Panc1 (cell line): ENCODE measurements at regions not wholly inside any gene's neighbourhood (a gene's known extent, or its start where the extent isn't known, plus 50 kb on each side); places are given as distances from the start of the nearest gene placed in this dataset.

Experiments
- ATAC-seq: fragments of 200-7000 bp; cut with Tn5 transposase; 2 replicates; pipeline ENCODE4 v1.9.1; 2020; ENCODE audit warnings: mild to moderate bottlenecking, moderate library complexity
- BruUV-seq: library from RNA; stranded (reverse); fragments of 400-500 nt; replicated peaks from 2 replicates; lab custom pipeline; 2021; lab: Mats Ljungman, UMichigan
- CTCF ChIA-PET: fragments of 300-600 bp; sonication (Branson Sonifier 250); formaldehyde crosslinking; loops from one replicate; lab custom pipeline; 2022; ENCODE audit warnings: antibody characterized with exemption; lab: Charles Lee
- POLR2A ChIA-PET: fragments of 300-600 bp; sonication (Branson Sonifier 250); formaldehyde crosslinking; loops from one replicate; lab custom pipeline; 2022; ENCODE audit warnings: antibody characterized with exemption; lab: Charles Lee
- DNase-seq: peaks from one replicate; pipeline ENCODE4 v3.0.0-alpha.2; 2010; ENCODE audit warnings: low read depth, low spot score
- H3K27ac ChIP-seq: 2 replicates; pipeline ENCODE4 v1.5.1; 2011; ENCODE audit warnings: mild to moderate bottlenecking, low read length, inconsistent platforms
- H3K27me3 ChIP-seq: fragments of 200-500 bp; sonication (Bioruptor generic); 2 replicates; pipeline ENCODE4 v1.6.0; 2014; ENCODE audit warnings: low read length, inconsistent platforms; ENCODE audit not compliant: control insufficient read depth, insufficient read depth
- H3K36me3 ChIP-seq: fragments of 200-500 bp; sonication (Bioruptor generic); 2 replicates; pipeline ENCODE4 v1.5.1; 2014; ENCODE audit warnings: inconsistent platforms, mild to moderate bottlenecking, low read length, moderate library complexity; ENCODE audit not compliant: control insufficient read depth, insufficient read depth
- H3K4me1 ChIP-seq: 2 replicates; pipeline ENCODE4 v1.5.1; 2011; ENCODE audit warnings: inconsistent platforms, mild to moderate bottlenecking, low read length, moderate library complexity; ENCODE audit not compliant: control insufficient read depth, insufficient read depth
- H3K4me3 ChIP-seq, 2 experiments: 2 replicates each; pipeline ENCODE4 v1.5.1; 2011 to 2012; ENCODE audit warnings: low read depth in 2 of 2, low read length in 2 of 2, mild to moderate bottlenecking in 2 of 2, inconsistent platforms in 1 of 2, moderate library complexity in 1 of 2
- H3K9me3 ChIP-seq: fragments of 200-500 bp; sonication (Bioruptor generic); 2 replicates; pipeline ENCODE4 v1.5.1; 2014; ENCODE audit warnings: low read depth, mild to moderate bottlenecking, inconsistent platforms, low read length, moderate library complexity; ENCODE audit not compliant: control insufficient read depth, insufficient read depth
- POLR2AphosphoS5 ChIP-seq: IDR thresholded peaks from 2 replicates; pipeline ENCODE4 v1.6.1; 2012; ENCODE audit warnings: mild to moderate bottlenecking, low read depth, low read length, moderate library complexity
- SIN3A ChIP-seq: IDR thresholded peaks from 2 replicates; pipeline ENCODE4 v1.6.1; 2012; ENCODE audit warnings: low read depth, mild to moderate bottlenecking, low read length, moderate library complexity, borderline replicate concordance; ENCODE audit not compliant: insufficient read depth
- TCF7L2 ChIP-seq: IDR thresholded peaks from 2 replicates; pipeline ENCODE4 v1.6.1; 2011; ENCODE audit warnings: mild to moderate bottlenecking, low read depth, low read length, inconsistent platforms
- in situ Hi-C: cut with HindIII; loops from 2 replicates; pipeline ENCODE4 v1.10.0; 2016; ENCODE audit warnings: low sequenced_read_pairs, low pct_unique_long_range_greater_than_20kb
- intact Hi-C: fragments of 100-400 bp; cut with micrococcal nuclease; formaldehyde crosslinking; loops from one replicate; pipeline ENCODE4 v1.10.0; 2022; ENCODE audit not compliant: unreplicated experiment
- TF ChIP-seq, protein P1 (sequence below), 2 experiments: IDR thresholded peaks; 2 replicates each; pipeline ENCODE4 v1.6.1; 2011 to 2012; ENCODE audit warnings: low read depth in 2 of 2, control low read depth in 1 of 2, low read length in 1 of 2, mild to moderate bottlenecking in 1 of 2, moderate library complexity in 1 of 2; ENCODE audit not compliant: insufficient read depth in 1 of 2
- TF ChIP-seq, protein P2 (sequence below): fragments of 450-650 bp; IDR thresholded peaks from 2 replicates; pipeline ENCODE4 v1.5.1; 2017; ENCODE audit warnings: mild to moderate bottlenecking

- in situ Hi-C loops (no loop called here), intact Hi-C loops (no loop called here)
- no peaks in the 10 kb centered on the region for H3K36me3 ChIP-seq
- POLR2A ChIA-PET: no interaction called here
- no peak for ATAC-seq
- no peak overlapping the region for H3K4me3 ChIP-seq
- no peaks in the 10 kb centered on the region for H3K4me1 ChIP-seq
- H3K27me3 ChIP-seq: no peaks in the 10 kb centered on the region
- no peaks in the 10 kb centered on the region for H3K9me3 ChIP-seq
- no peak for DNase-seq
- TF ChIP-seq, protein P1, sequence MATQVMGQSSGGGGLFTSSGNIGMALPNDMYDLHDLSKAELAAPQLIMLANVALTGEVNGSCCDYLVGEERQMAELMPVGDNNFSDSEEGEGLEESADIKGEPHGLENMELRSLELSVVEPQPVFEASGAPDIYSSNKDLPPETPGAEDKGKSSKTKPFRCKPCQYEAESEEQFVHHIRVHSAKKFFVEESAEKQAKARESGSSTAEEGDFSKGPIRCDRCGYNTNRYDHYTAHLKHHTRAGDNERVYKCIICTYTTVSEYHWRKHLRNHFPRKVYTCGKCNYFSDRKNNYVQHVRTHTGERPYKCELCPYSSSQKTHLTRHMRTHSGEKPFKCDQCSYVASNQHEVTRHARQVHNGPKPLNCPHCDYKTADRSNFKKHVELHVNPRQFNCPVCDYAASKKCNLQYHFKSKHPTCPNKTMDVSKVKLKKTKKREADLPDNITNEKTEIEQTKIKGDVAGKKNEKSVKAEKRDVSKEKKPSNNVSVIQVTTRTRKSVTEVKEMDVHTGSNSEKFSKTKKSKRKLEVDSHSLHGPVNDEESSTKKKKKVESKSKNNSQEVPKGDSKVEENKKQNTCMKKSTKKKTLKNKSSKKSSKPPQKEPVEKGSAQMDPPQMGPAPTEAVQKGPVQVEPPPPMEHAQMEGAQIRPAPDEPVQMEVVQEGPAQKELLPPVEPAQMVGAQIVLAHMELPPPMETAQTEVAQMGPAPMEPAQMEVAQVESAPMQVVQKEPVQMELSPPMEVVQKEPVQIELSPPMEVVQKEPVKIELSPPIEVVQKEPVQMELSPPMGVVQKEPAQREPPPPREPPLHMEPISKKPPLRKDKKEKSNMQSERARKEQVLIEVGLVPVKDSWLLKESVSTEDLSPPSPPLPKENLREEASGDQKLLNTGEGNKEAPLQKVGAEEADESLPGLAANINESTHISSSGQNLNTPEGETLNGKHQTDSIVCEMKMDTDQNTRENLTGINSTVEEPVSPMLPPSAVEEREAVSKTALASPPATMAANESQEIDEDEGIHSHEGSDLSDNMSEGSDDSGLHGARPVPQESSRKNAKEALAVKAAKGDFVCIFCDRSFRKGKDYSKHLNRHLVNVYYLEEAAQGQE (IDR thresholded peaks at IDR 0.05; ENCODE audit: insufficient read depth in 1 of 2, low read depth in 2 of 2, low read length in 1 of 2): no peak
- TF ChIP-seq TCF7L2 (no peak), POLR2AphosphoS5 (no peak), SIN3A (no peak)
- TF ChIP-seq, protein P2, sequence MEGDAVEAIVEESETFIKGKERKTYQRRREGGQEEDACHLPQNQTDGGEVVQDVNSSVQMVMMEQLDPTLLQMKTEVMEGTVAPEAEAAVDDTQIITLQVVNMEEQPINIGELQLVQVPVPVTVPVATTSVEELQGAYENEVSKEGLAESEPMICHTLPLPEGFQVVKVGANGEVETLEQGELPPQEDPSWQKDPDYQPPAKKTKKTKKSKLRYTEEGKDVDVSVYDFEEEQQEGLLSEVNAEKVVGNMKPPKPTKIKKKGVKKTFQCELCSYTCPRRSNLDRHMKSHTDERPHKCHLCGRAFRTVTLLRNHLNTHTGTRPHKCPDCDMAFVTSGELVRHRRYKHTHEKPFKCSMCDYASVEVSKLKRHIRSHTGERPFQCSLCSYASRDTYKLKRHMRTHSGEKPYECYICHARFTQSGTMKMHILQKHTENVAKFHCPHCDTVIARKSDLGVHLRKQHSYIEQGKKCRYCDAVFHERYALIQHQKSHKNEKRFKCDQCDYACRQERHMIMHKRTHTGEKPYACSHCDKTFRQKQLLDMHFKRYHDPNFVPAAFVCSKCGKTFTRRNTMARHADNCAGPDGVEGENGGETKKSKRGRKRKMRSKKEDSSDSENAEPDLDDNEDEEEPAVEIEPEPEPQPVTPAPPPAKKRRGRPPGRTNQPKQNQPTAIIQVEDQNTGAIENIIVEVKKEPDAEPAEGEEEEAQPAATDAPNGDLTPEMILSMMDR: no peak
- BruUV-seq: no TSS peak
- H3K27ac ChIP-seq: no peak overlapping the region
- CTCF ChIA-PET: no interaction called here
These were observed 792.6 kb downstream of the PLCL1 start for GRCh38 chr2:198596985-198597384.

DNA sequence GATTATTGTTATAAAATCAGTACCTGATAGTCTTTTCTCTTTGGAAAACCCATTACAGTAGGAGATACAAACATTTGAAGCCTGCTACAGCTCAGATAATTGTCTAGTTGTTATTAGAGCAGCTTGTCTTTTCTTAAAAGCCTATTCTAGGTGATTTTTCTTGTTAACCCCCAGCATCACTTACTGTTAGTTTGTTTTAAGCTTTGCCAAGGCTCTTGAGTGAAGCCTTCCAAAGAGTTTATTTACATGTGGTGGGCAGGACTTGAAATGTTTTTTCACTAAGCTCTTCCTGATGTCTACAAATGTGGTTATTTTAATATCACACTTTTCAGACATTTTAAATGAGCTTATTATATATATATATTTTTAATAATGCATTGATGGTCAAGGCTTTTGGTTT lies 791.3 kb downstream of the PLCL1 start:
- POLR2A ChIA-PET: no interaction called here
- H3K36me3 ChIP-seq: no peaks in the 10 kb centered on the region
- no peak for TF ChIP-seq SIN3A
- TF ChIP-seq, protein P2: no peak
- H3K27me3 ChIP-seq: no peaks in the 10 kb centered on the region
- no TSS peak for BruUV-seq
- no peak overlapping the region for H3K27ac ChIP-seq
- DNase-seq (no peak), ATAC-seq (no peak)
- H3K4me3 ChIP-seq: no peak overlapping the region
- H3K4me1 ChIP-seq: no peaks in the 10 kb centered on the region
- intact Hi-C loops: no loop called here
- H3K9me3 ChIP-seq: no peaks in the 10 kb centered on the region
- CTCF ChIA-PET: no interaction called here
- in situ Hi-C loops: no loop called here

GRCh38 chr2:198591586-198591985 lies 787.2 kb downstream of the PLCL1 start:
- ATAC-seq (no peak), DNase-seq (no peak)
- no peaks in the 10 kb centered on the region for H3K4me1 ChIP-seq
- POLR2A ChIA-PET: no interaction called here
- intact Hi-C loops: no loop called here
- H3K27ac ChIP-seq: no peak overlapping the region
- CTCF ChIA-PET: no interaction called here
- no peaks in the 10 kb centered on the region for H3K27me3 ChIP-seq
- H3K4me3 ChIP-seq: no peak overlapping the region
- H3K9me3 ChIP-seq: no peaks in the 10 kb centered on the region
- in situ Hi-C loops: no loop called here
- H3K36me3 ChIP-seq: no peaks in the 10 kb centered on the region
- no TSS peak for BruUV-seq
- TF ChIP-seq SIN3A (no peak), POLR2AphosphoS5 (no peak), TCF7L2 (no peak)
- TF ChIP-seq, protein P2: no peak
- TF ChIP-seq, protein P1 (IDR thresholded peaks at IDR 0.05; ENCODE audit: insufficient read depth in 1 of 2, low read depth in 2 of 2, low read length in 1 of 2): no peak
